Progenitor cell of endocrine pancreas (in vitro differentiated cells): ENCODE measurements at regions not wholly inside any gene's neighbourhood (a gene's known extent, or its start where the extent isn't known, plus 50 kb on each side); places are given as distances from the start of the nearest gene placed in this dataset.

Experiments
- DNase-seq: peaks from one replicate; pipeline ENCODE4 v3.0.0; 2021; ENCODE audit warnings: low spot score; ENCODE audit not compliant: unreplicated experiment
- H3K27ac Mint-ChIP-seq: 2 replicates; pipeline ENCODE4 v1.8.0; 2021; ENCODE audit warnings: mild to moderate bottlenecking, moderate library complexity, mixed read lengths
- H3K27me3 Mint-ChIP-seq: 2 replicates; pipeline ENCODE4 v1.8.0; 2021; ENCODE audit warnings: mixed read lengths
- H3K36me3 Mint-ChIP-seq: 2 replicates; pipeline ENCODE4 v1.8.0; 2022; ENCODE audit warnings: mixed read lengths; ENCODE audit not compliant: insufficient read depth
- H3K4me1 Mint-ChIP-seq: 2 replicates; pipeline ENCODE4 v1.8.0; 2021; ENCODE audit warnings: low read depth, mixed read lengths
- H3K4me3 Mint-ChIP-seq: 2 replicates; pipeline ENCODE4 v1.8.0; 2021; ENCODE audit warnings: low read depth, mild to moderate bottlenecking, moderate library complexity, mixed read lengths
- H3K9me3 Mint-ChIP-seq: 2 replicates; pipeline ENCODE4 v1.8.0; 2021; ENCODE audit warnings: low read depth, mixed read lengths
- TF ChIP-seq, protein P1 (sequence below): fragments of 200-600 bp; sonication (generic); IDR thresholded peaks from one replicate; pipeline ENCODE4 v1.5.0; 2021; ENCODE audit warnings: antibody characterized with exemption, mild to moderate bottlenecking; ENCODE audit not compliant: unreplicated experiment

GRCh38 chr5:8686707-8687106 lies 817.8 kb downstream of the MTRR start:
- H3K36me3 Mint-ChIP-seq, result no peaks in the 10 kb centered on the region
- no peak overlapping the region for H3K27ac Mint-ChIP-seq
- no peak overlapping the region for H3K4me3 Mint-ChIP-seq
- TF ChIP-seq, protein P1, sequence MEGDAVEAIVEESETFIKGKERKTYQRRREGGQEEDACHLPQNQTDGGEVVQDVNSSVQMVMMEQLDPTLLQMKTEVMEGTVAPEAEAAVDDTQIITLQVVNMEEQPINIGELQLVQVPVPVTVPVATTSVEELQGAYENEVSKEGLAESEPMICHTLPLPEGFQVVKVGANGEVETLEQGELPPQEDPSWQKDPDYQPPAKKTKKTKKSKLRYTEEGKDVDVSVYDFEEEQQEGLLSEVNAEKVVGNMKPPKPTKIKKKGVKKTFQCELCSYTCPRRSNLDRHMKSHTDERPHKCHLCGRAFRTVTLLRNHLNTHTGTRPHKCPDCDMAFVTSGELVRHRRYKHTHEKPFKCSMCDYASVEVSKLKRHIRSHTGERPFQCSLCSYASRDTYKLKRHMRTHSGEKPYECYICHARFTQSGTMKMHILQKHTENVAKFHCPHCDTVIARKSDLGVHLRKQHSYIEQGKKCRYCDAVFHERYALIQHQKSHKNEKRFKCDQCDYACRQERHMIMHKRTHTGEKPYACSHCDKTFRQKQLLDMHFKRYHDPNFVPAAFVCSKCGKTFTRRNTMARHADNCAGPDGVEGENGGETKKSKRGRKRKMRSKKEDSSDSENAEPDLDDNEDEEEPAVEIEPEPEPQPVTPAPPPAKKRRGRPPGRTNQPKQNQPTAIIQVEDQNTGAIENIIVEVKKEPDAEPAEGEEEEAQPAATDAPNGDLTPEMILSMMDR, result no peak
- H3K27me3 Mint-ChIP-seq, result no peaks in the 10 kb centered on the region
- DNase-seq, result no peak
- H3K9me3 Mint-ChIP-seq, result no peaks in the 10 kb centered on the region
- H3K4me1 Mint-ChIP-seq, result peaks cover 3% of the 10 kb centered on the region

DNA sequence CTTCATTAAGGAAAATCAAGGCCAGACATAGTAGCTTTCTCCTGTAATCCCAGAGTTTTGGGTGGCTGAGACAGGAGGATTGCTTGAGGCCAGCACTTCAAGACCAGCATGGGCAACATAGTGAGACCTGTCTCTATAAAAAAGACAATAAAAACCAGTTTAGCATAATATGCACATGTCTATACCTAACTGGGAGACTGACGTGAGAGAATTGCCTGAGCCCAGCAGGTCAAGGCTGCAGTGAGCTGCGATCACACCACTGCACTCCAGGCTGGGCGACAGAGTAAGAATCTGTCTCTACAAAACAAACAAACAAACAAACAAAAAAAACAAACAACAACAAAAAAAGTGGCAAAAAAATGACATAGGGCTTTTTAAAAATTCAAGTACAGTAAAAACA lies 820.8 kb downstream of the MTRR start:
- Mint-ChIP-seq H3K36me3 (no peaks in the 10 kb centered on the region), H3K4me1 (peaks cover 3% of the 10 kb centered on the region), H3K27ac (no peak overlapping the region), H3K27me3 (no peaks in the 10 kb centered on the region), H3K9me3 (no peaks in the 10 kb centered on the region), H3K4me3 (no peak overlapping the region)
- TF ChIP-seq, protein P1, result no peak
- no peak for DNase-seq

GRCh38 chr5:8691221-8691620 lies 822.3 kb downstream of the MTRR start:
- Mint-ChIP-seq H3K27me3 (no peaks in the 10 kb centered on the region), H3K36me3 (no peaks in the 10 kb centered on the region), H3K9me3 (no peaks in the 10 kb centered on the region), H3K27ac (no peak overlapping the region), H3K4me3 (no peak overlapping the region), H3K4me1 (peaks cover 3% of the 10 kb centered on the region)
- TF ChIP-seq, protein P1, result no peak
- DNase-seq, result no peak

DNA sequence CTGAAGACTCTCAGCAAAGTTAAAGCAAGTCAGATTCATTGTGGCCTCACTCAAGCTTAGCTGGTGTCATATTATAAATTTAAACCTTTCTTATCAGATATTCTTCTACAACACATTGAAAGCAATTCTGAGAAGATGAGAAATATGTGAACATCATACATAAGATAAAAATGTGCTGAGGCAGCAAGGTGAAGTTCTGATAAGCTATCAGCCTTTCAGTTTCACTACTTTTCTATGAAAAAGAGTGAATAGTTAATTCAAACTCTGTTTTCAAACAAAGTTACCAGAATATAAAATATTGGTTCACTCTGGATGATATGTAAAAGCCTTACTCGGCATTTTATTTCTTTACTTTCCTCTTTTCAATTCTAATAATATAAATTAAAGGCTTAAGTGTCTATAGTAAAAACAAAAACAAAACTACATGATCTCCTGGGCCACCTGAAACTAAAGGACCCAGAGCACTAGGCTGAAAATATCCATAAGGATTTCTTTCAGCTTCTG lies 824.4 kb downstream of the MTRR start:
- Mint-ChIP-seq H3K36me3 (no peaks in the 10 kb centered on the region), H3K4me1 (peaks cover 3% of the 10 kb centered on the region), H3K27me3 (no peaks in the 10 kb centered on the region), H3K27ac (no peak overlapping the region), H3K9me3 (peaks cover 1% of the 10 kb centered on the region), H3K4me3 (no peak overlapping the region)
- TF ChIP-seq, protein P1, result no peak
- no peak for DNase-seq

GRCh38 chr5:8694545-8694944 lies 825.6 kb downstream of the MTRR start:
- DNase-seq, result no peak
- Mint-ChIP-seq H3K4me3 (no peak overlapping the region), H3K27ac (no peak overlapping the region), H3K4me1 (peaks cover 3% of the 10 kb centered on the region), H3K27me3 (no peaks in the 10 kb centered on the region), H3K9me3 (peaks cover 3% of the 10 kb centered on the region), H3K36me3 (no peaks in the 10 kb centered on the region)
- TF ChIP-seq, protein P1, result no peak
